ENCODE measurements at regions not wholly inside any gene's neighbourhood (a gene's known extent, or its start where the extent isn't known, plus 50 kb on each side); places are given as distances from the start of the nearest gene placed in this dataset.

- no peak for TF ChIP-seq CTCF (IDR thresholded peaks at IDR 0.05)
- TF ChIP-seq POLR2A (IDR thresholded peaks at IDR 0.05) = no peak
Measured at GRCh38 chr4:35867057-35867456, 377.3 kb downstream of the ARAP2 start.
